ENCODE measurements at regions not wholly inside any gene's neighbourhood (a gene's known extent, or its start where the extent isn't known, plus 50 kb on each side); places are given as distances from the start of the nearest gene placed in this dataset.
"Not testable (repeated sequence)": the region's sequence is repeated elsewhere in the genome, so short reads cannot be mapped to it uniquely, and the experiment has no call there.

DNA sequence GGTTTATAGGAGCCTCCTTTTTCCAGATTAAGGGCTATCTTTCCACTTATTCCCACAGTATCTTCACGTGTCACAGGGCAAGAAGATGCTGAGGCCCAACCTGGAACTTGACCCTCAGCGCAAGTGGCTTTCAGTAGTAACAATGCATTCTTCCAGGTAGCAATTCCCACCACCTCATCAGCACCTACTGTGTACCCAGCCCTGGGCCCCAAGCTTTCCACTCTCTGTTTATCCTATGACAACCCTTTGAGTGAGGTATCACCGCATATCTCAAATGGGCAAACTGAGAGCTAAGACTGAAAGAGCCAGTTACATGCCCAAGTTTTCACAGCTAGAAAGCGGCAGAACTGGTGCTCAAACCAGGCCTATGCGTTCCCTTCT is 88.2 kb downstream of the CPN2 start:
- Histone ChIP-seq H3K9me2 (ENCODE audit: insufficient read depth, low read length) (no peaks in the 10 kb centered on the region), H2AFZ (ENCODE audit: low read depth, low read length) (no peak overlapping the region), H3K9ac (ENCODE audit: low read length) (no peak overlapping the region), H3K4me2 (ENCODE audit: low read length) (no peak overlapping the region), H3F3A (ENCODE audit: insufficient read depth, low read length, poor library complexity, severe bottlenecking) (no peaks in the 10 kb centered on the region), H3K79me2 (replicated peaks; ENCODE audit: insufficient read depth, low read length) (no peaks in the 10 kb centered on the region), H3K4me3 (ENCODE audit: low read length) (no peak overlapping the region), H3K36me3 (ENCODE audit: insufficient read depth, low read length) (no peaks in the 10 kb centered on the region), H3K9me3 (ENCODE audit: low read length) (peaks cover 2% of the 10 kb centered on the region), H3K27me3 (ENCODE audit: insufficient read depth, low read depth, low read length) (no peaks in the 10 kb centered on the region), H3K27ac (ENCODE audit: low read length) (no peak overlapping the region), H4K20me1 (ENCODE audit: insufficient read depth) (no peaks in the 10 kb centered on the region)
- no peak for TF ChIP-seq MXI1 (conservative IDR thresholded peaks at IDR 0.05; ENCODE audit: poor library complexity, severe bottlenecking)
- TF ChIP-seq, protein P1, sequence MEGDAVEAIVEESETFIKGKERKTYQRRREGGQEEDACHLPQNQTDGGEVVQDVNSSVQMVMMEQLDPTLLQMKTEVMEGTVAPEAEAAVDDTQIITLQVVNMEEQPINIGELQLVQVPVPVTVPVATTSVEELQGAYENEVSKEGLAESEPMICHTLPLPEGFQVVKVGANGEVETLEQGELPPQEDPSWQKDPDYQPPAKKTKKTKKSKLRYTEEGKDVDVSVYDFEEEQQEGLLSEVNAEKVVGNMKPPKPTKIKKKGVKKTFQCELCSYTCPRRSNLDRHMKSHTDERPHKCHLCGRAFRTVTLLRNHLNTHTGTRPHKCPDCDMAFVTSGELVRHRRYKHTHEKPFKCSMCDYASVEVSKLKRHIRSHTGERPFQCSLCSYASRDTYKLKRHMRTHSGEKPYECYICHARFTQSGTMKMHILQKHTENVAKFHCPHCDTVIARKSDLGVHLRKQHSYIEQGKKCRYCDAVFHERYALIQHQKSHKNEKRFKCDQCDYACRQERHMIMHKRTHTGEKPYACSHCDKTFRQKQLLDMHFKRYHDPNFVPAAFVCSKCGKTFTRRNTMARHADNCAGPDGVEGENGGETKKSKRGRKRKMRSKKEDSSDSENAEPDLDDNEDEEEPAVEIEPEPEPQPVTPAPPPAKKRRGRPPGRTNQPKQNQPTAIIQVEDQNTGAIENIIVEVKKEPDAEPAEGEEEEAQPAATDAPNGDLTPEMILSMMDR (IDR thresholded peaks at IDR 0.05; ENCODE audit: poor library complexity, severe bottlenecking), result no peak
- no peak for TF ChIP-seq RAD21 (conservative IDR thresholded peaks at IDR 0.05)
- TF ChIP-seq EZH2 (IDR thresholded peaks at IDR 0.05; ENCODE audit: borderline replicate concordance, insufficient read depth, low read length, poor library complexity, severe bottlenecking), result no peak
- no peak for TF ChIP-seq POLR2AphosphoS5 (IDR thresholded peaks at IDR 0.05)
- no peak for TF ChIP-seq EP300 (conservative IDR thresholded peaks at IDR 0.05; ENCODE audit: poor library complexity, severe bottlenecking)
- TF ChIP-seq, protein P2, sequence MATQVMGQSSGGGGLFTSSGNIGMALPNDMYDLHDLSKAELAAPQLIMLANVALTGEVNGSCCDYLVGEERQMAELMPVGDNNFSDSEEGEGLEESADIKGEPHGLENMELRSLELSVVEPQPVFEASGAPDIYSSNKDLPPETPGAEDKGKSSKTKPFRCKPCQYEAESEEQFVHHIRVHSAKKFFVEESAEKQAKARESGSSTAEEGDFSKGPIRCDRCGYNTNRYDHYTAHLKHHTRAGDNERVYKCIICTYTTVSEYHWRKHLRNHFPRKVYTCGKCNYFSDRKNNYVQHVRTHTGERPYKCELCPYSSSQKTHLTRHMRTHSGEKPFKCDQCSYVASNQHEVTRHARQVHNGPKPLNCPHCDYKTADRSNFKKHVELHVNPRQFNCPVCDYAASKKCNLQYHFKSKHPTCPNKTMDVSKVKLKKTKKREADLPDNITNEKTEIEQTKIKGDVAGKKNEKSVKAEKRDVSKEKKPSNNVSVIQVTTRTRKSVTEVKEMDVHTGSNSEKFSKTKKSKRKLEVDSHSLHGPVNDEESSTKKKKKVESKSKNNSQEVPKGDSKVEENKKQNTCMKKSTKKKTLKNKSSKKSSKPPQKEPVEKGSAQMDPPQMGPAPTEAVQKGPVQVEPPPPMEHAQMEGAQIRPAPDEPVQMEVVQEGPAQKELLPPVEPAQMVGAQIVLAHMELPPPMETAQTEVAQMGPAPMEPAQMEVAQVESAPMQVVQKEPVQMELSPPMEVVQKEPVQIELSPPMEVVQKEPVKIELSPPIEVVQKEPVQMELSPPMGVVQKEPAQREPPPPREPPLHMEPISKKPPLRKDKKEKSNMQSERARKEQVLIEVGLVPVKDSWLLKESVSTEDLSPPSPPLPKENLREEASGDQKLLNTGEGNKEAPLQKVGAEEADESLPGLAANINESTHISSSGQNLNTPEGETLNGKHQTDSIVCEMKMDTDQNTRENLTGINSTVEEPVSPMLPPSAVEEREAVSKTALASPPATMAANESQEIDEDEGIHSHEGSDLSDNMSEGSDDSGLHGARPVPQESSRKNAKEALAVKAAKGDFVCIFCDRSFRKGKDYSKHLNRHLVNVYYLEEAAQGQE (IDR thresholded peaks at IDR 0.05; ENCODE audit: borderline replicate concordance), result no peak
- no peak for TF ChIP-seq SMC3 (conservative IDR thresholded peaks at IDR 0.05; ENCODE audit: poor library complexity)
- no peak for TF ChIP-seq TAF1 (IDR thresholded peaks at IDR 0.05; ENCODE audit: low read depth)

DNA sequence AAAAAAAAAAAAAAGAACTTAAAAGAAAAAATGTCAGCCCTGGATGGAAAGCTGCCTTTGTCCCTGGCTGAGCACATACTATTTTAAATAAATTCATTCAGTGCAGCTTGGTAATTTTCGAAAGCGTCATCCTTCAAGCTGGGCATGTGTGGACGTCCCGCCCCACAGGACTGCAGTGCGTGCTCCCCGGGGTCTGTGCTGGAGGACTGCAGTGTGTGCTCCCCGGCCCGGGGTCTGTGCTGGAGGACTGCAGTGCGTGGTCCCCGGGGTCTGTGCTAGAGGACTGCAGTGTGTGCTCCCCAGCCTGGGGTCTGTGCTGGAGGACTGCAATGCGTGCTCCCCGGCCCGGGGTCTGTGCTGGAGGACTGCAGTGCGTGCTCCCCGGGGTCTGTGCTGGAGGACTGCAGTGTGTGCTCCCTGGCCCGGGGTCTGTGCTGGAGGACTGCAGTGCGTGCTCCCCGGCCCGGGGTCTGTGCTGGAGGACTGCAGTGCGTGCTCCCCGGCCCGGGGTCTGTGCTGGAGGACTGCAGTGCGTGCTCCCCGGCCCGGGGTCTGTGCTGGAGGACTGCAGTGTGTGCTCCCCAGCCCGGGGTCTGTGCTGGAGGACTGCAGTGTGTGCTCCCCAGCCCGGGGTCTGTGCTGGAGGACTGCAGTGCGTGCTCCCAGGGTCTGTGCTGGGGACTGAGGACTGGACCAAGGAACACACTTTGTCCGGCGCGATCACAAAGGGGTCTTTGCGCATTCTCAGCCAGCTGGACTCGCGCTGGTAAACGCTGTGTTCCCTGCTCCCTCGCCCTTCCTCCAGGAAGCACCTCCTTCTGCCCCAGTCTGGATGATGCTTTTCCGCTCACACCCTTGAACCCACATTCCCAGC is 86.3 kb downstream of the CPN2 start:
- not testable (repeated sequence) for H3K9ac ChIP-seq (ENCODE audit: low read length); H3K4me2 ChIP-seq (ENCODE audit: low read length)

More for the DNA sequence above, 86.3 kb downstream of the CPN2 start:
- not testable (repeated sequence) for H3K27ac ChIP-seq (ENCODE audit: low read length); H2AFZ ChIP-seq (ENCODE audit: low read depth, low read length); H3K9me3 ChIP-seq (ENCODE audit: low read length); H3K27me3 ChIP-seq (ENCODE audit: insufficient read depth, low read depth, low read length); H3K9me2 ChIP-seq (ENCODE audit: insufficient read depth, low read length); H3K79me2 ChIP-seq (replicated peaks; ENCODE audit: insufficient read depth, low read length); H3K4me3 ChIP-seq (ENCODE audit: low read length); H4K20me1 ChIP-seq (ENCODE audit: insufficient read depth); H3K36me3 ChIP-seq (ENCODE audit: insufficient read depth, low read length); H3F3A ChIP-seq (ENCODE audit: insufficient read depth, low read length, poor library complexity, severe bottlenecking)

Measured in neural cell (in vitro differentiated cells).